Epithelial cell of proximal tubule (primary cell): ENCODE measurements at regions not wholly inside any gene's neighbourhood (a gene's known extent, or its start where the extent isn't known, plus 50 kb on each side); places are given as distances from the start of the nearest gene placed in this dataset.

Experiments used
- DNase-seq: peaks from one replicate; pipeline ENCODE4 v3.0.0-alpha.2; 2011; ENCODE audit warnings: low read depth
- H3K4me3 ChIP-seq: 2 replicates; pipeline ENCODE4 v1.5.1; 2011; ENCODE audit warnings: low read depth, mild to moderate bottlenecking, low read length
- CTCF ChIP-seq: conservative IDR thresholded peaks from 2 replicates; pipeline ENCODE4 v1.5.1; 2012; ENCODE audit warnings: low read depth, mild to moderate bottlenecking, low read length

GRCh38 chr10:29877793-29878491 is 181.4 kb downstream of the JCAD start:
- DNase-seq = no peak
- no peak for TF ChIP-seq CTCF
- H3K4me3 ChIP-seq = no peak overlapping the region

GRCh38 chr10:29876008-29876555 is 183.3 kb downstream of the JCAD start:
- DNase-seq = no peak
- H3K4me3 ChIP-seq = no peak overlapping the region
- TF ChIP-seq CTCF = no peak

GRCh38 chr10:29874606-29875269 is 184.6 kb downstream of the JCAD start:
- DNase-seq = no peak
- no peak for TF ChIP-seq CTCF
- H3K4me3 ChIP-seq = no peak overlapping the region

- no peak overlapping the region for H3K4me3 ChIP-seq
- no peak for DNase-seq
- no peak for TF ChIP-seq CTCF
Observed at GRCh38 chr10:29873941-29874484, 185.4 kb downstream of the JCAD start.

- no peak overlapping the region for H3K4me3 ChIP-seq
- DNase-seq = no peak
- TF ChIP-seq CTCF = no peak
Observed at GRCh38 chr10:29870522-29871044, 188.8 kb downstream of the JCAD start.

- H3K4me3 ChIP-seq = no peak overlapping the region
- DNase-seq = no peak
- no peak for TF ChIP-seq CTCF
Observed at GRCh38 chr10:29869593-29869992, 189.8 kb downstream of the JCAD start.
